ENCODE measurements at regions not wholly inside any gene's neighbourhood (a gene's known extent, or its start where the extent isn't known, plus 50 kb on each side); places are given as distances from the start of the nearest gene placed in this dataset.

DNA sequence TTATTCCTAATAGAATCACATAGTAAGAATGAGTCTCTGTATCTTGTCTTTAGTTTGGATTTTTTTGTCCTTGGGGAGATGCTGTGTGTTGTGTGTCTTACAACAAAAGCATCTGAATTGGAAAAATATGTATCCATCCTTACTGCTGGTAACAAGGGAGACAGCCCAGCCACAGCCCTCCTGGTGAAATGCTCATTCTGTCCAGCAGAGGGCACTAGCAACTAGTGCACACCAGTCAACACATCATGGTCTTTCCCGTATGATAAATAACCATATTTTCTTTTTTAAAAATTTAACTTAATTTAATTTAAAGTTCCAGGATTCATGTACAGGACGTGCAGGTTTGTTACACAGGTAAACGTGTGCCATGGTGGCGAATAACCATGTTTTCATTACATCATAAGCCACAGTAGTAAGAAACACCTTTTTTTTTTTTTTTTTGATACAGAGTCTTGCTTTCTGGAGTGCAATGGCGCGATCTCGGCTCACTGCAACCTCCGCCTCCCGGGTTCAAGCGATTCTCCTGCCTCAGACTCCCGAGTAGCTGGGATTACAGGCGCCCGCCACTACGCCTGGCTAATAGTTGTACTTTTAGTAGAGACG, 245.1 kb downstream of the PTBP2 start:
- peak; percentile 72 for DNase-seq

DNA sequence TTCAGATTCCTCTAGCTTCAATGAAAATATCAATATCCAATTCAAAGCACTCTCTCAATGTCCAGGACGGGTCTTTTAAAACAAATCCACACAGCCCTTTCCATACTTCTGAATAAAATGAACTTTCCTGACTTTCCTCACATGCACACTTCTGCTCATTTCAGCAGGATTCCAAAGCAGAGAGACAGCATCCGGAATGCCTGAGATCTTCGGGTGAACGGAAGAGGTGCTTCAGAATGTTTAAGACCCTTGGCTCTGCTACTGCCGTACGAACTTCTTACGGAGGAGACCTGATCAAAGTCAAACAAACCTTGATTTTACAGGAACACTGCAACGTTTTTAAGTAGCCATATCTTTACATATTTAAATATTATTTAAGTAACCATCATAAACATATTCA, 245.7 kb downstream of the PTBP2 start:
- DNase-seq: no peak

DNA sequence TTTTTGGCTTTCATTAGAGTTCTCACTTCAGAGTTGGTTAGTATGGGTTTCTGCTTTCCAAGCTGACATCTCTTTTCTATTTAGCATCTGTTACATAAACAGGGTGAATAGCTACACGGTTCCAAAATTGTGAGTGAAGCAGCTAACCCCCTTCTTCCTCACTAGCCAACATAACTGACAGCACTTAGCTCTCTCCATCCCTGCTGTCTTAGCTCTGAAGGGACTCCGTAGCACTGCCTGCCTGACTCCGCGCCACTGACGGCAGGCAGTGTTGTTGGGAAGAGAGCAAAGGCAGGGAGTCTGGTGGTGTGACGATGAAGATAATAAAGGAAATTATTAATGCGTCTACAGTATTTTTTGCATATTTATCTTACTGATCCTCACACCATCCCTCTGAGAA, 247.0 kb downstream of the PTBP2 start:
- DNase-seq: no peak

DNA sequence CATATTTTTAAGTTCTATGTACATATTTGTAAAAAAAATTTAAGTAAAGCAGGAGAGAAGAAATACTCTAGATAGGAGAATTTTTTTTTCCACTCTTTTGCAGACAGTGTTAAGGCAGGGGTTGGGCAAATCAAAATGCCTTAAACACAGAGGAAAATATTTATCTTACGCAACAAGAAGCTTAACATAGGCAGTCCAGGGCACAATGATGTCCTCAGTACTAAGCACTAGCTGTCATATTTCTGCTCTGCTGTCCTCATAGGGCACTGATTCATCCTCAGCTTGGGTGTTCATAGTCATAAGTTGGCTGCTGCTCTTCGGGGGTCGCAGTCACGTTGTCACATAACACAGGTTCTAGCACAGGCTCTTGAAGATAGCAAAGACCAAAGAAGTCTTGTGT, 247.4 kb downstream of the PTBP2 start:
- DNase-seq: no peak

DNA sequence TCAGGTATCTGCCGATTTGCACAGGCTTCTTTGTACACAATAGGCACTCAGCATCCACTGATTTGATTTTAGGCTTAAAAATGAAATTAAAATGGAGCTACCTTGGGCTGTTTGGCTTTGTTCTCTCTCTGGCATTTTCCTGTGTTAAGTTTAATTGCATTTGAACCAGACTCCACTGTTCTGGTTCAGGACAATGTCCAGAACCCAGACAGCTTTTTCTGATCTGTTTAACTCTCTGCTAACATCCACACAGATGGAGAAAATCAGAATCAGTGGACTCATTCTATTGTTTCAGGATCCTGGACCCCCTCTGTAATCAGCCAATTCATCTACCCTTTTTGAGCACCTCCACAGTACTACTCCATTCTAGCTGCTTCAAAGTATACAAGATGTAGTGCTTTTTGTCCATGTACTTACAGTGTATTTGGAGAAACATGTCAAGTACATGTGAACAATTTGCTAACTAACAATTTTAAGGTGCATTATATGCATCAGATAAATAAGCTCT, 248.1 kb downstream of the PTBP2 start:
- no peak for DNase-seq

DNA sequence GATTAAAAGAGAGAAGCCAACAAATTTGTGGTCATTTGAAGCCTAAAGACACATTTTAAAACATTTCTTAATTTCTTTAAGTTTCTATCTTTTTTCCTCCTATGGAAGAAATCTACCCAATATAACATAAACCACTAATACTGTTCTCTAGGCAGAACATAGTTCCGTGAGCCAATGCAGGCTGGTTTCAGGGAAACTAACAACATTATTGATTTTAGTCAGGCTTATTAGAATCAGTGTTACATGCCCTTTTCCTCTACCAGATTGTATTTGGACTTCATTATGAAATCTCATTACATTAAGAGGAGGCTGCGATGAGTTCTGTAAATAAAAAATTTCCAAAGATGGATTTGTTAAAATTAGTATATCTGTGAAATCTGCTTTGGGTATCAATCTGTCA, 249.9 kb downstream of the PTBP2 start:
- no peak for DNase-seq

DNA sequence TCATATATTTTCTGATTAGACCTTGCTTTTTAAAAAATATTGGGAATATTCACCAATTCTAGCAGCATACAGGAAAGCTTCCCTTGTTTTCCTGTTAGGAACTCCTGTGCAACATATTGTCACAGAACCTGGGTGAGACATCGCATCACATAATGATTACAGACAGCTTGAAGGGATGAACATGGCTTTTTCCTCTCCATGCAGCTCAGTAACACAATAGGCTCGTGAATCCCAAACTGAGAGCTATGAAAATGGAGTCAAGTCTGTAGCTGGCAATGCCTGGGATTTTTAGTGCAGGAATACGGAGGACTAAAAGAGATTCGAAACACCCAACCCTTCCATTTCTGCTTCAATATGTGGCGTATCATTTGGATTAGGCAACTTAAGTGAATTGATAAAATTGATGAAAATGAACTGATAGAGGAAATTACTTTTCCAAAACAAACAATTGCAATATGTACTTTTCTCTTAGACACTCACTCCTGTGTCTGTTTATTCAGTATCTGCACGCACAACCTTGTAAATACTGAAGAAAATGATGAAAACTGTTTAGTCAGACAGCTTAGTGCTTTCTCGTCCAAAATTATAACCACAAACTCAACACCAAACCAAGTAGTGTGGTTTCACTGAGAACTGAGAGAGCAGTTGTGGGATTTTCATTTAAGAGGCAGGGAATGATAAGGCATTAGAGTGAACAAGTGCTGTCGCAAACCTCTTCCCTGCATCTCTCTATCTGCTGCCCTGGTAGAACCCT, 250.4 kb downstream of the PTBP2 start:
- DNase-seq: no peak

DNA sequence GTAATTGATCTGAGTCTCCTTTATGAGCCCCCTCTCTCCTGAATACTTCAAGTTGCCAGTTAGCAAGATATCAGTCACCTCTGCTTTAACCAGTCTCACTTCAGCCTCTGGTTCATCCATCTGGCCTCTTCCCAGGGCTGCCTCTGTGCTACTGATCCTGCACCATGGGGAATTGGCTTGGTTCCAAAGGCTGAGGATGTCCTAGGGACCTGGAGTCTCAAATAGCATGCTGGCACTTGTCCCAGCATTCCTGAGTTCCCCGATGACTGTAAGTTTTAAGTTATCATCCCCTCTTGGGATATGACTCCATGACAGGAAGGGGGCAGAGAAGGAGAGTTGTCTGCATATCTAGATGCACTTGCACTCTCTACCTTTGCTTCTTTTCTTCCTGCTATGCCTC, 252.0 kb downstream of the PTBP2 start:
- no peak for DNase-seq

DNA sequence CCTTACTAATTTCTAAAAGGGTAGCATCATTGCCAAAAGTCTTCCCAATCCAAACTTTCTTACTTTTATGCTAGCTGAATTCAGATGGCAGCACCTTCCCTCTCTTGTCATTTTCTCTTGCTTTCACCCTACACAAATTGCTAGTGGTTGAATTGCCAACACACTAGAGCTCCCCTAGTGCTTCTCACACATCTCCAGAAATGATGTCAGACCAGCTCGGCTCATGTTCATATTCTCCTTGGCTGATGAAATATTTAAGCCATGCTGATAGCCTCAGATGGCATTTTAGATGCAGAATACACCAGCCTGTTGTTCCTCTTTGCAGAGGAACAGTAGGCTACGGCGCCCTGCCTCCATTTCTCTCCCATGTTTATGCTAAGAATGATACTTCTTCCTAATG, 256.9 kb downstream of the PTBP2 start:
- no peak for DNase-seq

DNA sequence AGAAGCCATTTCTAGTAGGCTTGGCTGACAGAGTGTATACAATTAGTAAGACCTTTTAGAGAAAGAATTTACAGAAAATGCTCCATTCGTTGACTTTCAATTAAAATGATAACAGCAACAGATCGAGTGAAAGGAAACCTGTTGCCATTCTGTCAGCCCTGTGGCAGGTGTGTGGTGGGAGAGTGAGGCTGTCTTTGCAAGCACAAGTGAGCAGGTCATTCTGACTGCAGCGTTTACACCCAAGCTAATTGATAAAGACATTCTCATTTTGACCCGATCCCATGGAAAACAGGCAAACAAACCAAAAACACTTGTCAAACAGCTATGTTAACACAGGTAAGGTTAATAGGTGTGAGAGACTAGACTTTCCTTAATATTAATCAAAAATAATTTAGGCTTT, 257.3 kb downstream of the PTBP2 start:
- no peak for DNase-seq

DNA sequence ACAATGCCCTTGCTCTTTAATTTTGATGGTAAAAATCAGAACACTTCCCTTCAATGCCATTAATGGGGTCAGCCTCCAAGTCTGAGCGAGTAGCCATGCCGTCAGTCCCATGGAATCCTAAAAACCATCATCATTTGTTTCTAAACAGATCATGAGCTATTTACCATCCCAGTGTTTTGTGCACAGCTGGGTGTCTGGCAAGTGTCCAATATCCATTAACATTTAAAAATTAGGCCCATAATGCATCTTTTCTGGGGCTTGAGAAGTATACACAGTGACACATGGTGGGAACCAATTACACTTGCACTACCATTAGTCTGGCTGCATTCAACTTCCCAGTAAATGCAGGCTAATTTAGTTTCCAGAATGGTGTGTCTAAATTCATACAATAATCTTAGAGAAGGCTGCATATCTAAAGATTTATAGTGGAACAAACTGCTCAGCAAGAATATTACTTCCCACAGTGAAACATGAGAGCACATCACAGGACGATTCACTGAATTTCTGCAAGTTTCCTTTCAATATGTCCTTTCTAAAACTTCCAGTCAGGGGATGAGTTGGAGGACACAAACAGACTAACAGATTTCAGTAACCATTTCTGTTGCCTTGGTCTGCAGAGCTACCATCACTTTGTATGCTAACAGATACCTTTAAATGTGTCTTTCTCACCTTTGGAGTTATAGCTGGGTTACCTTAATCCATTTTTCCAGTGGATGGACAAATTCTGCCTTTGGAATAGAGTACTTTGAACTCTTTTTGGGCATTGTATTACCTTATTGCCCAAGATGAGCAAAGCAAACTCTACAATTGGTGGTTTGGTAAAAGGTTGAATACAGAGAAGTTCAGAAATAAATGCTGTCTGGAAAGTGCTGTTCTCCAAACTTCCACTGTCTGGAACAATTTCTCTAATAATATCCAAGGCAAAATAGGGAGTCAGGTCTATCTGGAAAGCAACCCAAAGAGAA, 258.0 kb downstream of the PTBP2 start:
- DNase-seq: no peak

DNA sequence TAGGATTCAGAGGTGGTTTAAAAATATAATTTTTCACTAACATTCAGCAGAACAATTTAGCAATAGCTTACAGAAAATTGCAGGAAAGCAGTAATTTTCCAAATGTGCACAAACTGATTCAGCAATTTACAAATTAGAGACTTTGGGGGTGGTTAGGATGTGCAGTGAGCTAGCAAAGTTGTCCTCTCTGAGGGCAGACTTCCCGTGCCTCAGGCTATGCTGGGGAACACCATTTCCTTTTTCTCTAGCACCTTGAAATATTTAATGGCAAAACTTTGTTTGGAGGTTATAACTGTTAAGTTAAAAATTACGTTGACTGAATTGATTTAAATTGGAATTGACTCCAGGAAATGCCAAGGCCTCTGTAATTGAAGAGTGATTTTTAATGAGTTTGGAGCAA, 258.9 kb downstream of the PTBP2 start:
- no peak for DNase-seq

DNA sequence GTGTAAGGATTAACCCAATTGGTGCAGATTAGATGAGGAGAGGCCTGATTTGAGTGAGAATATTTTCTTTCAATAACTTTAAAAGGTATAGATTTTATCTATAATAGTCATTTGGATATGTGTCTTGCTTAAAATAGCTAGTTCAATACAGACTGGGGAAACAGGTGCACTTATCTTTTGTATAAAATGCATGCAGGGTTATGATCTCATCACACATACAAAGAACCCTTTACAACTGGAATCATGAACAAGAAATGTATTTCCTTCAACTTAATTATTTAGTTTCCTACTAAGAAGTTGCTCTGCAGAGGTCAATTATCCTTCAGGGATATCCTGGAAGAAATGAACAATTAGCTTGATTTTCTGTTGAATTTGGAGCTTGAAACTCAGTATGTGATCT, 259.6 kb downstream of the PTBP2 start:
- no peak for DNase-seq

DNA sequence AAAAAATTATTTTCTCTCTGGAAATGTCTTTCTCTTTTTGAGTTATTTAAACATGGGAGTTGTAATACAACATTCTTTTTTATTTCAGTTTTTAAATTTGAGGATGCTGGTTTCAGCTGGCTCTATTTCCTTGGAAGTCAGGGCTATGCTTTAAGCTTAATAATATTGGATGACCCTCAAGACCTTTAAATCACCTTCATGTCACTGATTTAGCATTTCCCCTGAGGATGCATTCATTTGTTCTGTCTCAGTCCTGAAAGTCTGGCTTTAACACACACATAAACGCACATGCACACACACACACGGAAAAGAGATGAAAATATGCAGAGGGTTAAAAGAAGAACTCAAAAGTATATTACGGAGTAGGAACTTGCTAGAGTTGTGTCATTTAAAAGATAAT, 260.5 kb downstream of the PTBP2 start:
- no peak for DNase-seq

DNA sequence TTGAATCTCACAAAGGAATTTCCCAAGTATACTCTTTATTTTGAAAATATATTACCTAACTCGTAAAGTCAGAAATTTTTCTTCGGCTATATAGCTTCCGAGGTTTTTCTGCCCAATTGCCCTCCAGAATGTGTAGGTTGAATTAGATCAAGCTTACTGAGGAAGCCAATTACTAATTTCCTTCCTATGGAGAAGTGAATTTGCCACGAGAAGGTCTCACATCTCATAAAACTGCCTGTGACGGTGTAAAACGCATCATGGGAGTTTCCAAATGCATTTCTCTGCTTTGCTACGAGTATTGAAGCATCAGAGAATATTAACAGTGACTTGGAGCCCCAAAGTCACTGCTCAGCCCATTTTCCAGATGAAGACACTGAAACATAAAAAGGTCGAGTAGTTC, 262.3 kb downstream of the PTBP2 start:
- no peak for DNase-seq

DNA sequence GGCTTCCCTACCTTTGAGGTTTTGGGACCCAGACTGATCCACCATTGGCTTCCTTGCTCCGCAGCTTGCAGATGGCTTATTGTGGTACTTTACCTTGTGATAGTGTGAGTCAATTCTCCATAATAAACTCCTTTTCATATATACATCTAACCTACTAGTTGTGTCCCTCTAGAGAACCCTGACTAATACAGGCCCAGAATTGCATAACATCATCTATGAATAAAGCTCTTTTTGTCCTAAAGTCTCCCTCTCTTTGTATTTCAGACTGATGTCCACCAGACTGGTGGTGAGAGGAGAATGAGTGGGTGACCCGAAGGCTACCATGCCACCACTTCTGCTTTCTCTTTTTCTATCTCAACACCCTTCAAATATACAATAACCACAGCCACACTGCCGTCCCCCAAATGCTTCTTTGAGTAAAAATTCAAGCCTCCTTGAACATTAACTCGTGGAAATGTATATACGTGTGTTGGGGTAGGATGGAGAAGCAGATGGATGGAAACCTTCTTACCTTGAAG, 265.7 kb downstream of the PTBP2 start:
- DNase-seq: no peak

DNA sequence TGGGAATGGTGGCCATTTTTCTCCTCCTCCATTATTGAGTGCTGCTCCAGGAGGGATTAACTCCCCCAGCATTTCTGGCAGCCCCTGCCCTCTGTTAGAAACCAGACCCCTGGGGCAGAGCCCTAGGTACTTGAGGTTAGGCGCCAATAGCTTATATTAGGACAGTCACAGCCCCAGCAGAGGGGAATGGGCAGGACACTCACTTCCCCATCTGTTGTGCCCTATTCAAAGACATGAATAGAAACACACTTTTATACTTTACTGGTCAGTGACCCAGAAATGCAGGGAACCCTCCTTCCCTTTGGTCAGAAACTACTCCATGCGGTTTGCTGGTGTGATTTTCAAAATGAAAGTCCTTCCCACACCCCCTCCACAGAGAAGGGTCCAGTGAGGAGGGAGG, 267.7 kb downstream of the PTBP2 start:
- DNase-seq: no peak

DNA sequence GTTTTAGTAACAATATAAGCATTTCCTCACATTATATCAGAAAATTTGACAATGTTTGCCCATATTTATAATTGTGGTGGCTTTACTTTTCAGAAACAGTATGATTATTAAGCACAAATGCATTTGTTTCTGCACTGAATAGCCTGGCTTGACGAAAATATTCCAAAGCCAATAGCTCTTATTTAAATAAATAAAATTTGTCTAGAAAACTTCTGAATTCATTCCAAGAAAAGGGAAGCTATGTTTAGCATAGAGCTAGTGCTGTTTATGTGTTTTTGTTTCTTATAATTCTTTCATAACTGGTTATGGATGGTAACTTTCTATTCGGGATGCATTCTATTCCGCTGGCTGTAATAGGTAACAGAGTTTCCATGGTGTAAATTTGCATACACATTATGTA, 268.6 kb downstream of the PTBP2 start:
- no peak for DNase-seq

DNA sequence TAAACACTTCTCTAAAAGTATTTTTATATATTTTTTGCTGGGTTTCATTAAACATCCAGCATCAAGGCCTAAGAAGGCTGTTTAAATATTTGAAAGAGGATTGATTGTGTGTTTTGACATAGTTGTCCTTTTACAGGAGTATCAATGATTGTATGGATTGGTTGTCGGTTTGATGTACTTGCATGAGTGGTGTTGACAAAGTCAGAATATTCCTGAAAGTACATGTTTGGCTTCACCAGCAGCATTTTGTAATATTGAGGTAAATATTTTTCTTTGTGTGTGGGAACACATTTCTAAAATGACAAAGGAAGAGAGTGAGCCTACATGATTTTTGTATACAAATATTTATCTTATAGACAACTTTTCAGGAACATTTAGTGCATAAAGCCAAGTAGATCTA, 269.7 kb downstream of the PTBP2 start:
- DNase-seq: no peak

DNA sequence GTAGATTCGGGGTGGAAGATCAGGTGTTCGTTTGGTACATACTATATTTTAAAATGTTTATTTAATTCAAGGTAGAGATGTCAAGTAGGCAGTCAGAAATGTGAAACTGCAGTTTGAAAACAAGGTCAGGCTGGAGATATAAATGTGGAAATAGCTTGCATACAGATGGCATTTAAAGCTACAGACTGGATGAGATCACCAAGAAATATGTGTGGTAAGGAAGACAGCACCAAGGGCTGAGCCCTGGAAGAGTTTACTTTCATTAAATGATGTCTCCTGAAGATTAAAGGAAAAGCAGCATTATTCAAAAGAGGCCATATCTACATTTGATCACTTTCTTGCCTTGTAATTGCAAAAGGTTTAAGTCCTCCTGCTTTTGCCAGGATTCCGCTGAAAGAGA, 271.3 kb downstream of the PTBP2 start:
- DNase-seq: no peak

DNA sequence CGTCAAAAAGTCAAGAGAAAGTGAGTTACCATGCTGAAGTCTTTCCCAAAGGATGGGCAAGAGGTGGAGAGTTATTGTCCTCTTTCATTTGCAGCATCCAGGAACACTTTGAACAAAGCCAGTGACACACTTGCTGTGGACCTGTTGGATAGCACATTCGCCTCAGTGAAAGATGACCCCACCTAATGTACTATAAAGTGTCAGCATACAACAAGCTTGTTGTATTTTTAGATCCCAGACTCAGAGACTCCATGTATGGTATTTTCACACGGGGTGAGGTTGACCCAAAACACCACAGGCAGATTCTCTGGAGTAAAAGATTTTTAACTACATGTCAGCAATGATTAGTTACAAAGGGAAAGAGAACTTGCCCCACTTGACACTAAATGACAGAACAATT, 273.8 kb downstream of the PTBP2 start:
- DNase-seq: no peak

DNA sequence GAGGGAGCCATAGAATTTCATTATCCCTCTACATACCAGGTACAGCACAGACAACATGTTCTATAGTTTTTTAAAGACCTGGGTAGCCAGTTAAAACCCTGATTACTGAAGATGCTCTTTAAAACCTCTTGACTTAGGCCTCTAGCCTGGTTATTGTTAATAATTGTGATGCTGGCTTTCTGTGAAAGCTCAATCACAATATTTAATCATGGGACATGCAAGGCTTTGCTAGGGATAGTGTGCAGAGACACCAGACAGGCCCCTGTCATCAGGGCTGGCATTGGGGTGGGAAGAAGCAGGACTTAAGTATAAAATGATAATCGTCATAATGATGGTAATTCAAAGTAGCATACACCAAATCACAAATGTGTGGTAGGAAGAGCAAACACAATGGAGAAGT, 274.4 kb downstream of the PTBP2 start:
- no peak for DNase-seq

DNA sequence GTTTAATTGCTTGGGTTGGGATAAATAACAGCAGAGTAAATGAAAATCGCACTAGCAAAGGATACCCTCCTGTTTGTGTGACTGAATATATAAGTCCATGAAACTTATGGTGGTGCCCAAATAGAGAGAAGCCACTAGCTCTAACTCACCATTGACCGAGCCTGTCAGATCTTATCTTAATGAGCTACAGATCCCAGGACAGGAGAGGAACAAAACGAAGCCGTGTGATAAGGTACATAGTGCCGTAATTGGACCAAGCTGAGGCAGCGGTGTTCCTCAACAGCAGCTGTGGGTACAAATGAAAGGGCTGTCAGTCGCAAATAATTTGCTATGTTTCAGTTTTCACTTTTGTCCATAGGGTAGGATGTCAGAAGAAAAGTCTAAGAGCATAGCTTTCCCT, 276.1 kb downstream of the PTBP2 start:
- DNase-seq: no peak

DNA sequence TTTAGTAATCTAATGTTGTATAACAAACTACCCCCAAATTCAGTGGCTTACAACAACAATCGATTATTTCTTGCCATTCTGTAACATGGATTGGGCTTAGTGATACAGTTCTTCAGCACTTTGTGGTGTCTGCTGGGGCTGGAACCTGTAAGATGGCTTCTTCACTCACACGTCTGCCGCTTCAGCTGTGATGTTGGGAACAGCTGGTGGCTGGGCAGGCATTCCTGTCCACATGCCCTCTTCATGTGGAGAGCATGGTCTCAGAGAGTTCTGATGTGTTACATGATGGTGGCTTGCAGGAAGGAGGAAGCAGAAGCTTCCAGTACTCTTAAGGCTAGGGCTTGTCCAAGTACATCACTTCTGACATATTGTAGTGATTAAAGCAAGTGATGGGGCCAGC, 276.9 kb downstream of the PTBP2 start:
- DNase-seq: no peak

Measured in activated CD4-positive, CD25-positive, alpha-beta regulatory T cell treated with anti-CD3 and anti-CD28 coated beads, Interleukin-2, amount 50 U/mL, for 72 hours (primary cell).